Tibial nerve (tissue), 4 donors: ENCODE measurements at regions not wholly inside any gene's neighbourhood (a gene's known extent, or its start where the extent isn't known, plus 50 kb on each side); places are given as distances from the start of the nearest gene placed in this dataset.

Experiments used
- CTCF ChIP-seq, 5 experiments: fragments of 200-600 bp in 3 of 5; fragments of 450-650 bp in 2 of 5; sonication (generic) in 3 of 5; IDR thresholded peaks; one replicate each; pipeline ENCODE4 v1.5.1; 2016 to 2019; ENCODE audit warnings: antibody characterized with exemption in 5 of 5, mild to moderate bottlenecking in 3 of 5, moderate library complexity in 2 of 5
- EP300 ChIP-seq, 2 donors: sonication (generic); formaldehyde crosslinking; IDR thresholded peaks; one replicate each; pipeline ENCODE4 v1.6.1; 2017; ENCODE audit warnings: antibody characterized with exemption in 2 of 2, mild to moderate bottlenecking in 1 of 2
- POLR2A ChIP-seq, 2 donors: fragments of 450-650 bp; IDR thresholded peaks; one replicate each; pipeline ENCODE4 v1.6.1; 2017; ENCODE audit warnings: antibody characterized with exemption in 2 of 2, mild to moderate bottlenecking in 2 of 2, moderate library complexity in 2 of 2

- no peak for TF ChIP-seq CTCF (IDR thresholded peaks at IDR 0.05)
- TF ChIP-seq POLR2A (IDR thresholded peaks at IDR 0.05), result no peak
- TF ChIP-seq EP300 (IDR thresholded peaks at IDR 0.05), result no peak
Observed at GRCh38 chr5:54924487-54924886, 60.9 kb downstream of the ESM1 start.
